ENCODE measurements at regions not wholly inside any gene's neighbourhood (a gene's known extent, or its start where the extent isn't known, plus 50 kb on each side); places are given as distances from the start of the nearest gene placed in this dataset.

- no peak for DNase-seq (ENCODE audit: low read depth)
- H3K4me3 ChIP-seq (ENCODE audit: low read length), result no peak overlapping the region
- TF ChIP-seq, protein P1, sequence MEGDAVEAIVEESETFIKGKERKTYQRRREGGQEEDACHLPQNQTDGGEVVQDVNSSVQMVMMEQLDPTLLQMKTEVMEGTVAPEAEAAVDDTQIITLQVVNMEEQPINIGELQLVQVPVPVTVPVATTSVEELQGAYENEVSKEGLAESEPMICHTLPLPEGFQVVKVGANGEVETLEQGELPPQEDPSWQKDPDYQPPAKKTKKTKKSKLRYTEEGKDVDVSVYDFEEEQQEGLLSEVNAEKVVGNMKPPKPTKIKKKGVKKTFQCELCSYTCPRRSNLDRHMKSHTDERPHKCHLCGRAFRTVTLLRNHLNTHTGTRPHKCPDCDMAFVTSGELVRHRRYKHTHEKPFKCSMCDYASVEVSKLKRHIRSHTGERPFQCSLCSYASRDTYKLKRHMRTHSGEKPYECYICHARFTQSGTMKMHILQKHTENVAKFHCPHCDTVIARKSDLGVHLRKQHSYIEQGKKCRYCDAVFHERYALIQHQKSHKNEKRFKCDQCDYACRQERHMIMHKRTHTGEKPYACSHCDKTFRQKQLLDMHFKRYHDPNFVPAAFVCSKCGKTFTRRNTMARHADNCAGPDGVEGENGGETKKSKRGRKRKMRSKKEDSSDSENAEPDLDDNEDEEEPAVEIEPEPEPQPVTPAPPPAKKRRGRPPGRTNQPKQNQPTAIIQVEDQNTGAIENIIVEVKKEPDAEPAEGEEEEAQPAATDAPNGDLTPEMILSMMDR (conservative IDR thresholded peaks at IDR 0.05; ENCODE audit: low read depth, low read length), result no peak
Measured at GRCh38 chrX:8105531-8105930, 65.5 kb downstream of the VCX2 start.

GRCh38 chrX:8103655-8104054 is 67.4 kb downstream of the VCX2 start:
- DNase-seq (ENCODE audit: low read depth), result no peak
- TF ChIP-seq, protein P1 (conservative IDR thresholded peaks at IDR 0.05; ENCODE audit: low read depth, low read length), result no peak

GRCh38 chrX:8091510-8091909 is 79.6 kb downstream of the VCX2 start:
- no peak for DNase-seq (ENCODE audit: low read depth)
- TF ChIP-seq, protein P1 (conservative IDR thresholded peaks at IDR 0.05; ENCODE audit: low read depth, low read length), result no peak
- H3K4me3 ChIP-seq (ENCODE audit: low read length), result no peak overlapping the region

More at GRCh38 chrX:8103655-8104054, 67.4 kb downstream of the VCX2 start:
- H3K4me3 ChIP-seq (ENCODE audit: low read length), result no peak overlapping the region

GRCh38 chrX:8090906-8091305 is 80.2 kb downstream of the VCX2 start:
- DNase-seq (ENCODE audit: low read depth), result no peak
- TF ChIP-seq, protein P1 (conservative IDR thresholded peaks at IDR 0.05; ENCODE audit: low read depth, low read length), result no peak
- H3K4me3 ChIP-seq (ENCODE audit: low read length), result no peak overlapping the region

DNA sequence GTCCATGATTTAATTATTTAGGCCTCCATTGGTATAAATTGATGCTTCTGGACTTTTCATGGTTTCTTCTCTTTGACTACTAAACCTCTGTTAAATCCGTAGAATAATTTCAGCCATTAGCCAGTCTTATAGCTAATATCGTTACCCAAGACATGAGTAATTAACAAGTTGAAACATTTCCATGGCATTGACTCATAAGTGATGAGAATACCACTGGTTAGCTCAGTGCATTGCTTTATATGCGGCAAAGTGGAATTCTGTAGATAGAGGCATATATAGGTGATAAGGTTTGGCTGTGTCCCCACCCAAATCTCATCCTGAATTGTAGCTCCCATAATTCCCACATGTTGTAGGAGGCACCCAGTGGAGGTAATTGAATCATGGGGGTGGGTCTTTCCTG is 80.6 kb downstream of the VCX2 start:
- no peak overlapping the region for H3K4me3 ChIP-seq (ENCODE audit: low read length)
- TF ChIP-seq, protein P1 (conservative IDR thresholded peaks at IDR 0.05; ENCODE audit: low read depth, low read length), result no peak
- DNase-seq (ENCODE audit: low read depth), result no peak

DNA sequence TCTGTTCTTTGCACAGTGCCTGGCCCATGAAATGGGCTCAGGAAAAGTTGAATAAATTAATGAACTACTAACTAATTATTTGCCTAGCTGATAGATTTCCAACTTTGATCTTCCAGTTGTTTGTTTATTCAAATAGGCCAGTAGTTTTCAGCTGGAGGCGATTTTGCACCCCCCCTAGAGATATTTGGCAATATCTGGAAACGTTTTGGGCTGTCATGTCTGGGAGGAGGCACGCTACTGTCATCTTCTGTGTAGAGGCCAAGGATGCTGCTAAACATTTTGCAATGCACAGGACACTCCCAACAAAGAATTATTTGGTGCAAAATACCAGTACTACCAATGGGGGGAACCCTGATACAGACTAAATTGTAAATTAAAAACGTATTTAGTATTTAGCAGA is 81.9 kb downstream of the VCX2 start:
- DNase-seq (ENCODE audit: low read depth), result no peak
- TF ChIP-seq, protein P1 (conservative IDR thresholded peaks at IDR 0.05; ENCODE audit: low read depth, low read length), result no peak
- no peak overlapping the region for H3K4me3 ChIP-seq (ENCODE audit: low read length)

DNA sequence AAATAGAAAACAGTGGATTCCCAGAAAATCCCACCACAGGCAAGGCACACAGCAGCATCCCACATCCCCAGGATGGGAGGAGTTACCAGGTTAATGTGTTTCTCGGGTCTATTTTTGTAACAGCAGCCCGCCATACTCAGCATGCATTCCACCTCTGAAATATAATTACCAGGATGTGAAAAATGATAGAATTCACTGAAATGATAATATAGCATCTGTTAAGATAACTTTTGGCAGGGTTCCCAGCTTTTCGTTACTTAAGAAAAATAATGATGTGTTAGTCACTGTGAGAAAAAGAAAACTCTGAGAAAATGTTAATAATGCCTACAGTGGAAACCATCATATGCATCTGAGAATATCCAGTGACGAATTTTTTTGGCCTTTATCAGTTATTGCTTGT is 87.1 kb downstream of the VCX2 start:
- TF ChIP-seq, protein P1 (conservative IDR thresholded peaks at IDR 0.05; ENCODE audit: low read depth, low read length), result no peak
- peak; percentile 68 for DNase-seq (ENCODE audit: low read depth)

More for the DNA sequence above, 87.1 kb downstream of the VCX2 start:
- no peak overlapping the region for H3K4me3 ChIP-seq (ENCODE audit: low read length)

Data from retinal pigment epithelial cell (primary cell).